NCI-H2029 (cell line): ENCODE measurements at regions not wholly inside any gene's neighbourhood (a gene's known extent, or its start where the extent isn't known, plus 50 kb on each side); places are given as distances from the start of the nearest gene placed in this dataset.
"Not testable (repeated sequence)": the region's sequence is repeated elsewhere in the genome, so short reads cannot be mapped to it uniquely, and the experiment has no call there.

ENCODE experiments used
- DNase-seq: peaks from one replicate; lab custom pipeline; 2025; lab: John Stamatoyannopoulos, UW

- no peak for DNase-seq
Measured at GRCh38 chr17:16888413-16889087, 83.4 kb downstream of the TNFRSF13B start.

GRCh38 chr17:16887523-16888095 is 84.3 kb downstream of the TNFRSF13B start:
- DNase-seq = no peak

- DNase-seq = no peak
Measured at GRCh38 chr17:16886655-16887322, 85.1 kb downstream of the TNFRSF13B start.

- not testable (repeated sequence) for DNase-seq
Measured at GRCh38 chr17:16885204-16885603, 86.7 kb downstream of the TNFRSF13B start.

- DNase-seq = not testable (repeated sequence)
Measured at GRCh38 chr17:16882926-16883265, 89.0 kb downstream of the TNFRSF13B start.

- DNase-seq = no peak
Measured at GRCh38 chr17:16882243-16882925, 89.5 kb downstream of the TNFRSF13B start.

GRCh38 chr17:16881239-16881924 is 90.5 kb downstream of the TNFRSF13B start:
- no peak for DNase-seq

GRCh38 chr17:16880843-16881230 is 91.1 kb downstream of the TNFRSF13B start:
- DNase-seq = no peak

- no peak for DNase-seq
Measured at GRCh38 chr17:16880121-16880842, 91.6 kb downstream of the TNFRSF13B start.

GRCh38 chr17:16879686-16880085 is 92.2 kb downstream of the TNFRSF13B start:
- DNase-seq = no peak

- DNase-seq = no peak
Measured at GRCh38 chr17:16878606-16879005, 93.3 kb downstream of the TNFRSF13B start.

GRCh38 chr17:16878084-16878483 is 93.8 kb downstream of the TNFRSF13B start:
- no peak for DNase-seq

- DNase-seq = no peak
Measured at GRCh38 chr17:16877099-16877498, 94.8 kb downstream of the TNFRSF13B start.

- no peak for DNase-seq
Measured at GRCh38 chr17:16875662-16876061, 96.3 kb downstream of the TNFRSF13B start.

GRCh38 chr17:16874216-16874615 is 97.7 kb downstream of the TNFRSF13B start:
- not testable (repeated sequence) for DNase-seq

GRCh38 chr17:16873174-16874035 is 98.5 kb downstream of the TNFRSF13B start:
- DNase-seq = no peak

- DNase-seq = no peak
Measured at GRCh38 chr17:16872351-16873173, 99.4 kb downstream of the TNFRSF13B start.

GRCh38 chr17:16871446-16872190 is 100.3 kb downstream of the TNFRSF13B start:
- DNase-seq = not testable (repeated sequence)
